Endodermal cell (in vitro differentiated cells): ENCODE measurements at regions not wholly inside any gene's neighbourhood (a gene's known extent, or its start where the extent isn't known, plus 50 kb on each side); places are given as distances from the start of the nearest gene placed in this dataset.

Experiments
- DNase-seq: peaks from one replicate; pipeline ENCODE4 v3.0.0-alpha.2; 2017
- H3K27ac ChIP-seq: 2 replicates; pipeline ENCODE4 v1.5.1; 2013; ENCODE audit warnings: mild to moderate bottlenecking, low read depth, low read length, moderate library complexity
- H3K27me3 ChIP-seq: 2 replicates; pipeline ENCODE4 v1.6.1; 2013; ENCODE audit warnings: mild to moderate bottlenecking, low read length, moderate library complexity; ENCODE audit not compliant: insufficient read depth, control insufficient read depth, poor library complexity, severe bottlenecking
- H3K36me3 ChIP-seq: 2 replicates; pipeline ENCODE4 v1.7.0; 2013; ENCODE audit warnings: mild to moderate bottlenecking, low read length, moderate library complexity; ENCODE audit not compliant: control insufficient read depth, insufficient read depth
- H3K4me1 ChIP-seq: one replicate; pipeline ENCODE4 v1.7.0; 2013; ENCODE audit warnings: low read length; ENCODE audit not compliant: control insufficient read depth, insufficient read depth
- H3K4me3 ChIP-seq: 2 replicates; pipeline ENCODE4 v1.5.1; 2013; ENCODE audit warnings: mild to moderate bottlenecking, low read length, moderate library complexity
- H3K9ac ChIP-seq: 2 replicates; pipeline ENCODE4 v1.6.1; 2013; ENCODE audit warnings: mild to moderate bottlenecking, low read length, moderate library complexity; ENCODE audit not compliant: poor library complexity, severe bottlenecking; ENCODE audit errors: extremely low read depth
- H3K9me3 ChIP-seq: 2 replicates; pipeline ENCODE4 v1.6.1; 2013; ENCODE audit warnings: mild to moderate bottlenecking, low read length, moderate library complexity; ENCODE audit not compliant: control insufficient read depth
- H3K27ac Mint-ChIP-seq: 2 replicates; pipeline ENCODE4 v1.8.0; 2020; ENCODE audit warnings: mixed read lengths
- H3K27me3 Mint-ChIP-seq: 2 replicates; pipeline ENCODE4 v1.8.0; 2021; ENCODE audit warnings: mild to moderate bottlenecking, mixed read lengths; ENCODE audit not compliant: insufficient read depth
- H3K36me3 Mint-ChIP-seq: 2 replicates; pipeline ENCODE4 v1.8.0; 2020; ENCODE audit warnings: low read depth, mixed read lengths
- H3K4me1 Mint-ChIP-seq: 2 replicates; pipeline ENCODE4 v1.8.0; 2020; ENCODE audit warnings: mixed read lengths
- H3K4me3 Mint-ChIP-seq: 2 replicates; pipeline ENCODE4 v1.8.0; 2020; ENCODE audit warnings: mild to moderate bottlenecking, moderate library complexity, mixed read lengths
- H3K9me3 Mint-ChIP-seq: 2 replicates; pipeline ENCODE4 v1.8.0; 2020; ENCODE audit warnings: mild to moderate bottlenecking, mixed read lengths
- WGBS, 2 experiments: methylation state at CpG; one replicate each; pipeline versions ENCODE4 v1.1.5 to v1.1.7; 2013; ENCODE audit warnings: missing lambda C conversion rate in 2 of 2, mixed read lengths in 1 of 2; ENCODE audit not compliant: insufficient coverage in 1 of 2, insufficient read length in 1 of 2; 5-methylcytosine and 5-hydroxymethylcytosine counted together
- TF ChIP-seq, protein P1 (sequence below): fragments of 200-600 bp; sonication (generic); conservative IDR thresholded peaks from 2 replicates; pipeline ENCODE4 v1.5.0; 2021; ENCODE audit warnings: antibody characterized with exemption, mild to moderate bottlenecking

DNA sequence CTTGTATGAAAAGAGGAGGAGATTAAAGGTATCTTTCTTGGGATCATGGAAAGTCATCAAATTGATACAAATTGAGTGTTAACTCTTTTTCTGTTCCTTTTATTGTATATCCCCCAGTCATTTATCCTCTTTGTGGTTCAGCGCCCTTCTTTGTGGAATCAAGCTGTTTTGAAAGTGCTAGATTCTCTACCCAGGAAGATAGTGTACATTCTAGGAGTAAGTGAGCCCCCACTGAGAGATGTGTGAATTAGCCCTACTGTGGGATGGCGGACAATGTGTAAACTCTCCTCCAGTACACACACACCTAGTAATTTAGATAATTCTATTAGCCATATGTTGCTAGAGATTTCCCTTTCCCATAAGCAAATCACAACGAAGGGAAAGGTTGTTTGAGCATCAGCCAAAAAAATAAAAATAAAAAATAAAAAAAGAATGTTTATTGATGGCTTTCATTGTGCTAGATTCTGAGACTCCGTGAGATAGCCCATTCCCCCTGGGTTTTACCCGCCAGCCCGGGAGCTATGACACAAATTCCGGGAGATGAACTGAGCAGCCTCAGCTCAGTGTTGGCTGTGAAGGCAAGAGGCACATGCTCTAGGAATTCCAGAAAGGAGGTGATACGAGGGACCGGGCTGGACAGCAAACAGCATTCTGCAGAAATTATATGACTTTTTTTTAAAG is 378.4 kb upstream of the RUNX1 start:
- Mint-ChIP-seq H3K4me3 (no peak overlapping the region), H3K36me3 (peaks cover 7% of the 10 kb centered on the region), H3K27ac (no peak overlapping the region), H3K9me3 (peaks cover 34% of the 10 kb centered on the region), H3K4me1 (peaks cover 18% of the 10 kb centered on the region), H3K27me3 (peaks cover 45% of the 10 kb centered on the region)
- WGBS, 2 experiments, result 86 to 97% methylated on average over 1 to 7 of the region's 9 CpGs
- Histone ChIP-seq H3K4me1 (no peaks in the 10 kb centered on the region), H3K27ac (no peak overlapping the region), H3K9me3 (peaks cover 15% of the 10 kb centered on the region), H3K4me3 (no peak overlapping the region), H3K36me3 (no peaks in the 10 kb centered on the region), H3K9ac (no peak overlapping the region), H3K27me3 (peaks cover 5% of the 10 kb centered on the region)
- TF ChIP-seq, protein P1, sequence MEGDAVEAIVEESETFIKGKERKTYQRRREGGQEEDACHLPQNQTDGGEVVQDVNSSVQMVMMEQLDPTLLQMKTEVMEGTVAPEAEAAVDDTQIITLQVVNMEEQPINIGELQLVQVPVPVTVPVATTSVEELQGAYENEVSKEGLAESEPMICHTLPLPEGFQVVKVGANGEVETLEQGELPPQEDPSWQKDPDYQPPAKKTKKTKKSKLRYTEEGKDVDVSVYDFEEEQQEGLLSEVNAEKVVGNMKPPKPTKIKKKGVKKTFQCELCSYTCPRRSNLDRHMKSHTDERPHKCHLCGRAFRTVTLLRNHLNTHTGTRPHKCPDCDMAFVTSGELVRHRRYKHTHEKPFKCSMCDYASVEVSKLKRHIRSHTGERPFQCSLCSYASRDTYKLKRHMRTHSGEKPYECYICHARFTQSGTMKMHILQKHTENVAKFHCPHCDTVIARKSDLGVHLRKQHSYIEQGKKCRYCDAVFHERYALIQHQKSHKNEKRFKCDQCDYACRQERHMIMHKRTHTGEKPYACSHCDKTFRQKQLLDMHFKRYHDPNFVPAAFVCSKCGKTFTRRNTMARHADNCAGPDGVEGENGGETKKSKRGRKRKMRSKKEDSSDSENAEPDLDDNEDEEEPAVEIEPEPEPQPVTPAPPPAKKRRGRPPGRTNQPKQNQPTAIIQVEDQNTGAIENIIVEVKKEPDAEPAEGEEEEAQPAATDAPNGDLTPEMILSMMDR, result no peak
- DNase-seq, result no peak

DNA sequence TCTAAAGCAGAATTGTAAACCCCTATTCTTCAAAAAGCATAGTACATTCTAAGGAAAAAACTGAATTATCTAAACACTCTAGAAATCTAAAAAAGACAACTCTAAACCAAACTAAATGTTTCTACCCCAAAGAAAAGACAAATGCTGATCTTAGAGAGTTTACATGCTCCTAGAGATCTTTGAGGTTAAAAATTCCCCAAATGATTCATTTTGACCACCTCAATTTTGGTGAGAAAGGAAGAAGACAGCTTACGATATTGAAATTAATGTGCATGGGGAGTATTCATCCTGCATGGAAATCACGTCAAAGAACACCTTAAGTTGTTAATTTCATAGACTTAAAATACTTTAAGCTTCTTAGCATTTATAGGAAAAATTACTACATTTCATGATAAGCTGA is 377.8 kb upstream of the RUNX1 start:
- no peak overlapping the region for H3K27ac Mint-ChIP-seq
- Histone ChIP-seq H3K9me3 (peaks cover 15% of the 10 kb centered on the region), H3K4me3 (no peak overlapping the region), H3K27ac (no peak overlapping the region), H3K27me3 (peaks cover 5% of the 10 kb centered on the region), H3K4me1 (no peaks in the 10 kb centered on the region), H3K9ac (no peak overlapping the region), H3K36me3 (no peaks in the 10 kb centered on the region)
- DNase-seq, result no peak
- H3K27me3 Mint-ChIP-seq, result peaks cover 45% of the 10 kb centered on the region
- 90 to 100% methylated on average over 2 of the region's 2 CpGs for WGBS, 2 experiments
- peaks cover 18% of the 10 kb centered on the region for H3K4me1 Mint-ChIP-seq
- H3K36me3 Mint-ChIP-seq, result peaks cover 5% of the 10 kb centered on the region
- no peak overlapping the region for H3K4me3 Mint-ChIP-seq
- H3K9me3 Mint-ChIP-seq, result peaks cover 35% of the 10 kb centered on the region
- TF ChIP-seq, protein P1, result no peak

DNA sequence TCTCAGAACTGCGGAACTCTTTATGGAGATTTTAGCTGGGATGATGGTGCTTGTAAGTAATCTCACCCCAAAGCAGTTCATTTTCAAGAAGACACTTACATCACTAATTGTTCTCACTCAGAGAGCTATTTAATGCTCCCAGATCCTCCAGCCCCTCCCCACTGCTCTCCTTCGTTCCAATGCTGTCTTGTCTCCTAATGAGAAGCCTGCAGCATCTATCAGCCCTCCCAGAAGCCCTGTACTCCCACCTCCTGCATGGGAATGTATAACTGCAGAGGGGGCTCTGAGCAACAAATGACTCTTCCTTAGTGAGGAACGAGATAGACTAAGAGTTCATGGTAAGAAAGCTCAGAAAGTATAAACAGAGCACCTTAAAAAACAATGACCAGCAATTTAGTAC is 377.4 kb upstream of the RUNX1 start:
- peaks cover 18% of the 10 kb centered on the region for H3K4me1 Mint-ChIP-seq
- H3K4me1 ChIP-seq, result no peaks in the 10 kb centered on the region
- peaks cover 5% of the 10 kb centered on the region for H3K27me3 ChIP-seq
- TF ChIP-seq, protein P1, result no peak
- H3K27ac ChIP-seq, result no peak overlapping the region
- H3K4me3 Mint-ChIP-seq, result no peak overlapping the region
- no peak overlapping the region for H3K27ac Mint-ChIP-seq
- no peak for DNase-seq
- H3K36me3 Mint-ChIP-seq, result peaks cover 4% of the 10 kb centered on the region
- H3K27me3 Mint-ChIP-seq, result peaks cover 43% of the 10 kb centered on the region
- H3K9me3 ChIP-seq, result peaks cover 15% of the 10 kb centered on the region
- no peaks in the 10 kb centered on the region for H3K36me3 ChIP-seq
- peaks cover 35% of the 10 kb centered on the region for H3K9me3 Mint-ChIP-seq
- H3K9ac ChIP-seq, result no peak overlapping the region
- no peak overlapping the region for H3K4me3 ChIP-seq
- 68% methylated on average over 3 of the region's 3 CpGs; no CpG with 5 or more reads in 1 of the 2 experiments for WGBS, 2 experiments
